H9 (cell line): ENCODE measurements at regions not wholly inside any gene's neighbourhood (a gene's known extent, or its start where the extent isn't known, plus 50 kb on each side); places are given as distances from the start of the nearest gene placed in this dataset.

ENCODE experiments used
- DNase-seq: peaks from one replicate; pipeline ENCODE4 v3.0.0-alpha.2; 2017
- H2AFZ ChIP-seq: one replicate; pipeline ENCODE4 v1.6.1; 2013; ENCODE audit warnings: mild to moderate bottlenecking, low read length, control low read depth, moderate library complexity
- H2AK5ac ChIP-seq: 2 replicates; pipeline ENCODE4 v1.6.1; 2013; ENCODE audit warnings: low read length, control low read depth, mixed read lengths; ENCODE audit not compliant: insufficient read length
- H2BK120ac ChIP-seq: one replicate; pipeline ENCODE4 v1.6.1; 2013; ENCODE audit warnings: low read depth, mild to moderate bottlenecking, low read length, control low read depth, inconsistent platforms; ENCODE audit not compliant: poor library complexity, severe bottlenecking
- H2BK12ac ChIP-seq: 2 replicates; pipeline ENCODE4 v1.6.1; 2013; ENCODE audit warnings: low read length, control low read depth, mixed read lengths, low read depth; ENCODE audit not compliant: insufficient read length
- H2BK15ac ChIP-seq: 2 replicates; pipeline ENCODE4 v1.6.1; 2013; ENCODE audit warnings: low read depth, low read length, control low read depth
- H2BK20ac ChIP-seq: one replicate; pipeline ENCODE4 v1.6.1; 2013; ENCODE audit warnings: low read depth, mild to moderate bottlenecking, low read length, control low read depth, inconsistent platforms; ENCODE audit not compliant: poor library complexity, severe bottlenecking
- H2BK5ac ChIP-seq: 2 replicates; pipeline ENCODE4 v1.6.1; 2013; ENCODE audit warnings: low read length, control low read depth, mixed read lengths; ENCODE audit not compliant: insufficient read length
- H3K14ac ChIP-seq: 2 replicates; pipeline ENCODE4 v1.6.1; 2013; ENCODE audit warnings: low read length, control low read depth; ENCODE audit not compliant: insufficient read depth
- H3K18ac ChIP-seq: 2 replicates; pipeline ENCODE4 v1.6.1; 2013; ENCODE audit warnings: low read depth, mild to moderate bottlenecking, mixed read lengths, low read length, control low read depth; ENCODE audit not compliant: insufficient read length
- H3K23ac ChIP-seq: 2 replicates; pipeline ENCODE4 v1.6.1; 2013; ENCODE audit warnings: low read length, control low read depth, mixed read lengths, low read depth; ENCODE audit not compliant: insufficient read length
- H3K23me2 ChIP-seq: 2 replicates; pipeline ENCODE4 v1.6.1; 2013; ENCODE audit warnings: low read depth, mild to moderate bottlenecking, mixed read lengths, low read length, control low read depth; ENCODE audit not compliant: insufficient read length, poor library complexity, severe bottlenecking
- H3K27ac ChIP-seq: 2 replicates; pipeline ENCODE4 v1.5.1; 2013; ENCODE audit warnings: low read length, control low read depth, mixed read lengths, low read depth; ENCODE audit not compliant: insufficient read length
- H3K27me3 ChIP-seq: 2 replicates; pipeline ENCODE4 v1.6.1; 2013; ENCODE audit warnings: low read length, control low read depth, inconsistent platforms; ENCODE audit not compliant: insufficient read depth
- H3K4ac ChIP-seq: 2 replicates; pipeline ENCODE4 v1.6.1; 2013; ENCODE audit warnings: low read depth, mild to moderate bottlenecking, control low read depth, inconsistent platforms, low read length, moderate library complexity
- H3K4me1 ChIP-seq: 2 replicates; pipeline ENCODE4 v1.6.1; 2013; ENCODE audit warnings: low read length, control low read depth, inconsistent platforms; ENCODE audit not compliant: insufficient read depth
- H3K4me2 ChIP-seq: 2 replicates; pipeline ENCODE4 v1.6.1; 2013; ENCODE audit warnings: low read length, control low read depth, mixed read lengths; ENCODE audit not compliant: insufficient read length, insufficient read depth
- H3K56ac ChIP-seq: 2 replicates; pipeline ENCODE4 v1.6.1; 2013; ENCODE audit warnings: low read depth, mild to moderate bottlenecking, mixed read lengths, low read length, control low read depth; ENCODE audit not compliant: insufficient read length
- H3K79me1 ChIP-seq: 2 replicates; pipeline ENCODE4 v1.6.1; 2013; ENCODE audit warnings: low read depth, mild to moderate bottlenecking, moderate library complexity, low read length, control low read depth, inconsistent platforms; ENCODE audit not compliant: insufficient read depth, poor library complexity, severe bottlenecking
- H3K79me2 ChIP-seq: 2 replicates; pipeline ENCODE4 v1.6.1; 2013; ENCODE audit warnings: low read length, control low read depth, inconsistent platforms; ENCODE audit not compliant: insufficient read depth
- H3K9ac ChIP-seq: 2 replicates; pipeline ENCODE4 v1.6.1; 2013; ENCODE audit warnings: low read length, control low read depth, mixed read lengths; ENCODE audit not compliant: insufficient read length; ENCODE audit errors: extremely low read depth
- H3K9me3 ChIP-seq: one replicate; pipeline ENCODE4 v1.6.1; 2013; ENCODE audit warnings: low read depth, low read length, inconsistent platforms; ENCODE audit not compliant: control insufficient read depth
- H3T11ph ChIP-seq: one replicate; pipeline ENCODE4 v1.6.1; 2013; ENCODE audit warnings: mild to moderate bottlenecking, low read length, control low read depth, inconsistent platforms
- H4K20me1 ChIP-seq: one replicate; pipeline ENCODE4 v1.6.1; 2013; ENCODE audit not compliant: control insufficient read depth, insufficient read length, insufficient read depth
- H4K5ac ChIP-seq: 2 replicates; pipeline ENCODE4 v1.6.1; 2013; ENCODE audit warnings: low read depth, mild to moderate bottlenecking, mixed read lengths, low read length, control low read depth; ENCODE audit not compliant: insufficient read length
- H4K8ac ChIP-seq: replicated peaks from 2 replicates; pipeline ENCODE4 v1.6.1; 2013; ENCODE audit warnings: low read length, control low read depth, mixed read lengths, low read depth; ENCODE audit not compliant: insufficient read length
- H4K91ac ChIP-seq: 2 replicates; pipeline ENCODE4 v1.6.1; 2013; ENCODE audit warnings: low read depth, mild to moderate bottlenecking, moderate library complexity, mixed read lengths, low read length, control low read depth; ENCODE audit not compliant: insufficient read length
- H3K27ac Mint-ChIP-seq, 3 experiments: 2 replicates in 2 of 3; 3 replicates in 1 of 3; pipeline ENCODE4 v1.8.0; 2020 to 2021; ENCODE audit warnings: mixed read lengths in 3 of 3, mild to moderate bottlenecking in 1 of 3, moderate library complexity in 1 of 3
- H3K27me3 Mint-ChIP-seq: 2 replicates; pipeline ENCODE4 v1.8.0; 2021; ENCODE audit warnings: low read depth, mild to moderate bottlenecking, moderate library complexity, mixed read lengths
- H3K36me3 Mint-ChIP-seq, 3 experiments: 2 replicates in 2 of 3; 3 replicates in 1 of 3; pipeline ENCODE4 v1.8.0; 2020 to 2021; ENCODE audit warnings: low read depth in 3 of 3, mixed read lengths in 3 of 3; ENCODE audit not compliant: insufficient read depth in 1 of 3
- H3K4me1 Mint-ChIP-seq, 2 experiments: 2 replicates each; pipeline ENCODE4 v1.8.0; 2020; ENCODE audit warnings: mixed read lengths in 2 of 2
- H3K4me3 Mint-ChIP-seq, 2 experiments: 2 replicates in 1 of 2; 3 replicates in 1 of 2; pipeline ENCODE4 v1.8.0; 2020 to 2021; ENCODE audit warnings: mild to moderate bottlenecking in 2 of 2, mixed read lengths in 2 of 2, moderate library complexity in 1 of 2
- H3K9me3 Mint-ChIP-seq, 2 experiments: 2 replicates in 1 of 2; 3 replicates in 1 of 2; pipeline ENCODE4 v1.8.0; 2020; ENCODE audit warnings: mild to moderate bottlenecking in 2 of 2, mixed read lengths in 2 of 2, moderate library complexity in 1 of 2
- CTCF ChIP-seq: fragments of 200-600 bp; sonication (generic); conservative IDR thresholded peaks from 3 replicates; pipeline ENCODE4 v1.8.0; 2021; ENCODE audit warnings: antibody characterized with exemption, mild to moderate bottlenecking
- WGBS: extraction: QIAGEN DNeasy Blood & Tissue Kit; methylation state at CpG from one replicate; pipeline ENCODE4 v1.1.7; 2013; ENCODE audit warnings: missing lambda C conversion rate, low lambda C conversion rate, mixed read lengths; ENCODE audit not compliant: insufficient read length; ENCODE audit errors: extremely low coverage; 5-methylcytosine and 5-hydroxymethylcytosine counted together

- no CpG with 5 or more reads among the region's 2 CpGs for WGBS
- no peak overlapping the region for H3K14ac ChIP-seq
- H3K9me3 Mint-ChIP-seq, result peaks cover 3 to 4% of the 10 kb centered on the region in 2 experiments; a peak in 4 of 5 replicates
- H4K8ac ChIP-seq, result no peak overlapping the region
- no peak overlapping the region for H2BK12ac ChIP-seq
- no peak for TF ChIP-seq CTCF
- no peak overlapping the region for H2BK120ac ChIP-seq
- H3K56ac ChIP-seq, result no peak overlapping the region
- H3K79me1 ChIP-seq, result no peaks in the 10 kb centered on the region
- no peak overlapping the region for H3T11ph ChIP-seq
- peaks cover 0 to 8% (median 6%) of the 10 kb centered on the region in 3 experiments; a peak in 2 of 7 replicates for H3K36me3 Mint-ChIP-seq
- H3K4me1 ChIP-seq, result no peaks in the 10 kb centered on the region
- no peak overlapping the region for H2AK5ac ChIP-seq
- no peak overlapping the region for H3K4me2 ChIP-seq
- H3K4ac ChIP-seq, result no peak overlapping the region
- H2BK20ac ChIP-seq, result no peak overlapping the region
- H3K23me2 ChIP-seq, result no peaks in the 10 kb centered on the region
- H3K4me3 Mint-ChIP-seq, result no peak overlapping the region
- no peak overlapping the region for H3K27ac ChIP-seq
- no peak overlapping the region for H3K27ac Mint-ChIP-seq
- no peak overlapping the region for H3K9ac ChIP-seq
- H4K5ac ChIP-seq, result no peak overlapping the region
- H3K18ac ChIP-seq, result no peak overlapping the region
- no peak overlapping the region for H2AFZ ChIP-seq
- no peaks in the 10 kb centered on the region for H4K20me1 ChIP-seq
- no peaks in the 10 kb centered on the region for H3K79me2 ChIP-seq
- DNase-seq, result no peak
- H4K91ac ChIP-seq, result no peak overlapping the region
- H3K23ac ChIP-seq, result no peak overlapping the region
- H3K27me3 ChIP-seq, result no peaks in the 10 kb centered on the region
- no peaks in the 10 kb centered on the region for H3K27me3 Mint-ChIP-seq
- H2BK15ac ChIP-seq, result no peak overlapping the region
- H3K9me3 ChIP-seq, result no peaks in the 10 kb centered on the region
- H3K4me1 Mint-ChIP-seq, result no peaks in the 10 kb centered on the region
- H2BK5ac ChIP-seq, result no peak overlapping the region
Observed at GRCh38 chr4:128483041-128483440, 195.4 kb upstream of the PGRMC2 start.
